Mammary epithelial cell (primary cell): ENCODE measurements at regions not wholly inside any gene's neighbourhood (a gene's known extent, or its start where the extent isn't known, plus 50 kb on each side); places are given as distances from the start of the nearest gene placed in this dataset.

Source experiments
- CTCF ChIP-seq, 2 donors: IDR thresholded peaks in 1 of 2; conservative IDR thresholded peaks in 1 of 2; 2 replicates each; pipeline ENCODE4 v1.5.1; 2011 to 2012; ENCODE audit warnings: inconsistent platforms in 2 of 2, low read length in 2 of 2, mild to moderate bottlenecking in 2 of 2, control low read depth in 1 of 2, low read depth in 1 of 2; ENCODE audit not compliant: insufficient read depth in 1 of 2; ENCODE audit errors: extremely low read depth in 1 of 2
- EZH2 ChIP-seq: IDR thresholded peaks from 2 replicates; pipeline ENCODE4 v1.6.1; 2012; ENCODE audit warnings: low read length, inconsistent platforms, borderline replicate concordance

- TF ChIP-seq EZH2 = no peak
- TF ChIP-seq CTCF (conservative IDR thresholded peaks at IDR 0.05 in 1 of 2, IDR thresholded peaks at IDR 0.05 in 1 of 2; ENCODE audit: extremely low read depth in 1 of 2, insufficient read depth in 1 of 2, low read depth in 1 of 2, low read length in 2 of 2) = no peak
These were observed 221.4 kb downstream of the BLID start for GRCh38 chr11:121894581-121894980.
